ENCODE measurements at regions not wholly inside any gene's neighbourhood (a gene's known extent, or its start where the extent isn't known, plus 50 kb on each side); places are given as distances from the start of the nearest gene placed in this dataset.

- DNase-seq = no peak
Observed at GRCh38 chr6:147087641-147088040, 116.6 kb upstream of the STXBP5 start.

GRCh38 chr6:147088861-147089260 is 115.4 kb upstream of the STXBP5 start:
- no peak for DNase-seq

DNA sequence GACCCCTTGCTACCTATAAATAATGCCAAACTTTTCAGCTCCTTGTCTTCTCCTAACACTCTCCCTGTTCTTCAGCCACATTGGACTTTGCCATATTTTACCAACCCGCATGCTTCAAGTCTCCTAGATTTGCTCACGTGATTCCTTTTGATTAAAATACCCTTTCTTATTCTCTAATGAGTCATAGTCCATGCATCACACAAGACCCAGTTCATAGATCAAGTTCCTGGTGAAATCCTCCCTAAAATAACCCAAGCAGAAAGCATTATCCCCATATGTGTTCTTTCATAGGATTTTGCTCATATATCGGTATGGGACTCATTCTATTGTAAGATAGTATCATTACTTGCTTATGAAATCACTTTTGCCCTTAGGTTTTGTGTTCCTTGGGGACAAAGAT is 108.9 kb upstream of the STXBP5 start:
- DNase-seq = no peak

DNA sequence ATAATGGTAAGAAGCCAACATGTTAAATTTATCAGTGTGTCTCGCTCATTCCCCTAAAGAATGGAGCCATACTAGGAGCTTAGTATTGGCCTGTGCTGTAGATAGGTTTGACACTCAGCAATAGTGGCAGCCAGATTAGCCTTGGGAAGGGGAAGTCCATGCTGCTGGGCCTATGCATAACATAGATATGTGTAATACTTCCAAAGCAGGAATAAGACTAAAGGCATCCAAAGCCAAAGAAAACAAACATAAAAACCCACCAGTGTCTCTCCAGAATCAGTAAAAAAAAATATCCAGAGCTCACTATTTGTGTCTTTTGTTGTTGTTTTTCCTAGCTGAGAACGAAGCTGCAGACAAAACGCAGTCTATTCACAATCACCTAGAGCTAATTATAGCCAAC is 104.2 kb upstream of the STXBP5 start:
- DNase-seq = no peak

DNA sequence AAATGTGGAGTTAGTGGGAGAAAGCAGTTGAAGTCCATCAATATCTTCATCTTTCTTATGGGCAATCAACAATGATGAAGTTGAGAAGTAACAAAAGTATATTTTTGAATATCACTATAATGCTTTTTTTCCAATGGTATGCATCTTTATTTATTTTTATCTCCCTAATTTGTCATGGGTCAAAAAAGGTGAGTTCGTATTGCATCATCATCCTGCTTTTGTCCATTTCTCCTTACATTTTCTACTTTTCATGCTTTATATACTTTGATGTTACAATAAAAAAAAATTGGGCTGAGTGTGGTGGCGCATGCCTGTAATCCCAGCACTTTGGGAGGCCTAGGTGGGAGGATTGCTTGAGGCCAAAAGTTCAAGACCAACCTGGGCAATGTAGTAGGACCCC is 101.2 kb upstream of the STXBP5 start:
- no peak for DNase-seq

DNA sequence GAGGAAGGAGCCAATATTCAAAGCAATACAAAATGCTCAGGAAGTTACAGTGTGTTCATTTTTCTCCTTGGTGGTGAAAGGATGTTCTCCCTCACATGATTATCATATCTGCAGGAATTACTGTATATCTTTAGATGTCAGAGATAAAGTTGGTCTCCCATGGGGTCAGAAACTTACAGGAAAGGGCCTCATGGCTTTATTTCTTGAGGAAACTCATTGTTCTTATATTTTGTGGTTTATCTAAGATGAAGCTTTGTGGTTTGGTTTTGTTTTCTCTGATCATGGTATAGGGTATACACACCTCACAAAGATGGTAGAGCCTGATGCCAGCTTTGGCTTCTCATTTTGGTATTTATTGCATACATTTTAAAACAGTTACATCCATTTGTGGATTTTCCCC is 100.5 kb upstream of the STXBP5 start:
- DNase-seq = no peak

- DNase-seq = no peak
Observed at GRCh38 chr6:147105786-147106185, 98.4 kb upstream of the STXBP5 start.

DNA sequence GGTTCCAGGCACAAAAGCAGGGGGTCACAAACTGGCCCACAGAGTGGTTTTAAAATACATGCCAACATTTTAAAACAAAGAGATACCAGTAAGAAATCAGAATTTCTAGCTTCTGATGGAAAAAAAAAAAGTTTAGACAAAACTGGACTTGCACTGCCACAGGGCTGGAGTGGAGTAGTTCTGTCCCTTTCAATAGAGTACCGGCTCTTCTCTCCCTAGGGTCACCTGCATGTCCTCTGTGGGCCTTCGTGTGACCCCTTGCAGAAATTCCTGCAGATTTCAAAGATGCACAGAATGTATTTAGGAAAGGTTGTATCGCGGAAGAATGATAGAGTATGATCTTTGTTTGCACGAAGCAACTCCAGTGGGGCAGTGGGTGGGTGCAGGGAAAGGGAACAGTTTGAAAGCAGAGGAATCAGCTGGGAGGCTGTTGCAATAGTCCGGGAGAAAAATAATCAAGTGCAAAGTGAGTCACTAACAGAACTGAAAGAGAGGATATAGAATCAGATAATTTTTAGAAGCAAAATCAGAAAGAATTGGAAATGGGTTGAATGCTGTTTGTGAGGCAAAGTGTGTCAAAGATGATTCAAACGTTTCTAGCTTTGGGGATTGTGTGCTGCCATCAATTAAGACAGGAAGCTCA is 97.3 kb upstream of the STXBP5 start:
- DNase-seq = no peak

DNA sequence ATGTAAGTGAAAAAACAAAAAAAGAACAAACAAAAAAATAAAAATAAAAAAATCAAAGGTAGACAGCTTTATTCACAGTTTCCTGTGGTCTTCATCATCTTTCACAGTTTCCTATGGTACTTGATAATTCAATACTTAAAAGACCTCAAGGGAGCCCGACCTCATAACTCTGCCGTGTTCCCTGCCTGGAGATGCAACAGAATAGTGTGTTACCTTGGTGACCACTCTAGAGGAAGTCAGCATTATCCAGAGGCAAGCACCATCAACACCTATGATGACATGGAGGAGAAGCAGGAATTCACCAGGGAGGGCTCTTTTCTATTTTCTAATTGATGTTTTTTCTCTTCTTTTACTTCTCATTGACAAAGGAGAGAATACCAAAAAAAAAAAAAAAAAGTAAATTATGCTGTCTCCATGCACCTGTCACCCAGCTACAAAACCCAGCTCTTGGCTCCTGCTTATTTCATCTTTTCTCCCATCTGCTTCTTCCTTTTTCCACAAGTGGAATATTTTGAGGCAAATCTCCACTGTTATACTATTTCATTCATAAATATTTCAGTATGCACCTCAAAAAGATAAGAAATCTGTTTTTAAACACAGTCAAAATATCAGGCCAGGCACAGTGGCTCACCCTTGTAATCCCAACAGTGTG is 95.8 kb upstream of the STXBP5 start:
- no peak for DNase-seq

GRCh38 chr6:147109707-147110106 is 94.5 kb upstream of the STXBP5 start:
- DNase-seq = no peak

DNA sequence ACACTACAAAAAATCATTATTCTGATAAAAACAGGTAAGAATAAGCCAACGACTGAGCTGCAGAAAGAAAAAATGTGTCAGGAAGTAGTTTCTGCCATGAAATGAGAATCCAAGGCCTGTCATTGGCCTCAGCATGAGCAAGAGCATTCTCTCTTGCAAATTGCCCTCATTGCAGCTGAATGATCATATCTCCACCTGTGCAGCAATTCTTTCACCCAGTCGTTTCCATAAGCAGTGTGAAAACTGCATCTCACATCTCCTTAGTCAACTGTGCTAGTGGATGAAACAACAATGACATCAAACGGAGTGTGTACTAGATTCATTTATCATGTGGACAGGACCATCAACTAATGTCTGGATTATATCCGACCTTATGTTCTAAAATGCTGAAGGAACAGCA is 88.2 kb upstream of the STXBP5 start:
- DNase-seq = no peak

DNA sequence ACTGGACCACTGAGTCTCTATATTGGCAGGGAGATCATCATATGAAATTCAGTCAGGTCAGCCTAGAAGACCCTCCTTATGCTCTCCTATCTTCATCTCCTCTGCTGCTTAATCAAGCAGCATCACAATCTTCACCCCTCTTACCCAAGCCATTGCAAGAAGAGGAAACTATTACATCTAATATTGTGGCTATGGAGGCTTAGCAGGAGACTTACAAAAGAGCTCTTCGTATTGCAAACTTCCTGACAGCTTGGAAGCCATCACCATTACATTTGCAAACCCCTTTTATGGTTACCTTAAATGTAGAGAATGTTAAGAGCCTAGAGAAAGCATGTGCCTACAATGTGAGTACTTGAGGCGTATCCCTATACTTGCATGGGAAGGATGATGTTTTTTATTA is 87.2 kb upstream of the STXBP5 start:
- no peak for DNase-seq

DNA sequence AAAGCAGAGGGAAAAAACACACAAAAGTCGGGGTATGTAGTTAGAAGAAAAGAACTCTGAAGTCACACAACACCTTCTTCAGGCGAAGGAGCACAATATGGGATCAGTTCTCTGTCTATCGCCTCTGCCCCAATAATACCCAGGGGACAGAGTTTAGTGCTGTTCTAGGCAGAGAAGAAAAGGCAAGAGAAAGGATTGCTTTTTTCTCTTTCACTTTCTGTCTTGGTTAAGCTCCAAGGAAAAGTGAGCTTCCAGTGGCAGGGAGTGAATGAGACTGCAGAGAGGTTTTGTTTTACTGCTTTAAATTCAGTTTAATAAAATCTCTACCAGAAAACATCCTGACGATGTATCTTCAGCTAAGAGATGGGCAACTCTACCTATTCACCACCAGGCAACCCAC is 86.6 kb upstream of the STXBP5 start:
- DNase-seq = no peak

GRCh38 chr6:147119310-147119709 is 84.9 kb upstream of the STXBP5 start:
- DNase-seq = no peak

- no peak for DNase-seq
Observed at GRCh38 chr6:147122823-147123222, 81.4 kb upstream of the STXBP5 start.

GRCh38 chr6:147126618-147127022 is 77.6 kb upstream of the STXBP5 start:
- DNase-seq = no peak

DNA sequence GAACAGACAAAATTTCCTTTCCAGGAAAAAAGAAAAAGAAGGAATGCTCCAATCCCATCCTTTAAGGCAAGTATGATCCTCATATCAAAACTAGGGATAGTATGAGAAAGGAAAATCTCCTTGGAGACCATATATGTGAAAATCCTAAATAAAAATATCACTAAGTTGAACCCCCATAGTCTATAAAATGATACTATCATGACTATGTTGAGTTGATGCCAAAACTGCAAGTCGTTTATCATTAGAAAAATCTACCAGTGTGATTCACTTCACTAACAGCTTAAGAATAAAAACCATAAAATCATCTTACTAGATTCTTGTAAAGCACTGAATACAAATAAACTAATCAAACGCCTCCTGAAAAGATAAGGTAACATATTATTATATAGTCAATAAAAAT is 76.6 kb upstream of the STXBP5 start:
- no peak for DNase-seq

GRCh38 chr6:147128056-147128455 is 76.2 kb upstream of the STXBP5 start:
- DNase-seq = no peak

DNA sequence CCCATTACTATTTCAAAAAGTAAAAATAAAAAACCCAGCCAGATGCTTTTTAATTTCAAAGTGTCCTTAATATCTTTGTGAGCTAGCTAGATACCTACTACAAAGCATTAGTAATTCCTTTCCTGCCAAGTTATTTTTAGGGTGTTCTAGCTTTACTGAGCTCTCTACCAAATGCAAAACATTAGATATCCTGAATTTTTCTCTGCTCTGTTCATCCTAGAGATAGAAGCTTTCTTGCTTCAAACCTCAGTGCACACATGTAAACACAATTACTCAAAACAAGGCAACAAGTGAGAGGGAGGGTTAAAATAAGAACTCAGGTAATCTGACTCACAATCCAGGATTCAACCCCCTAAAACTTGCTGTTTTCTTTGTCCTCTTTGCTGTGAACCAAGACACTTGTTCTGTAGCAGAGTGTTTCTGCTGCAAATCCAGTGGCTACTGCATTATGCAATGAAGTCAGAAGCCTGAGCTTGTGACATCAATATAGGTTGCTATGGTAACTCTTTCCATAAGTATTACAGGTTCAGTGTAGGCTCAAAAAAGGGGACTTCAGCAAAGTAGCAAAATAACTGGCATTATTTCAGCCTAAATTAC is 72.6 kb upstream of the STXBP5 start:
- no peak for DNase-seq

- DNase-seq = no peak
Observed at GRCh38 chr6:147132889-147133288, 71.3 kb upstream of the STXBP5 start.

DNA sequence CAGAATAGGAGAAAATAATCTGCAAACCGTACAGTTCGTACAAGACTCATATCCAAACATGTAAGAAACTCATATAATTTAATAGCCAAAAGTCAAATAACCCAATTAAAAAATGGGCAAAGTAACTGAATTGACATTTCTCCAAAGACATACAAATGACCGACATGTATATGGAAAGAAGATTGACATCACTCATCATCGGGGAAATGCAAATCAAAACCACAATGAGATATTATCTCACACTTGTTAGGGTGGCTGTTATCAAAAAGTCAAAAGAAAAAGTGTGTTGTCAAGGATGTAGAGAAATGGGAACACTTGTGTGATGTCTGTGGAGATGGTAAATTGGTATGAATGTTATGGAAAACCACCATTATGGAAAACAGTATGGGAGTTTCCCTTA is 70.5 kb upstream of the STXBP5 start:
- no peak for DNase-seq

GRCh38 chr6:147135211-147135681 is 69.0 kb upstream of the STXBP5 start:
- peak; percentile 43 for DNase-seq

GRCh38 chr6:147136057-147136456 is 68.2 kb upstream of the STXBP5 start:
- DNase-seq = no peak

DNA sequence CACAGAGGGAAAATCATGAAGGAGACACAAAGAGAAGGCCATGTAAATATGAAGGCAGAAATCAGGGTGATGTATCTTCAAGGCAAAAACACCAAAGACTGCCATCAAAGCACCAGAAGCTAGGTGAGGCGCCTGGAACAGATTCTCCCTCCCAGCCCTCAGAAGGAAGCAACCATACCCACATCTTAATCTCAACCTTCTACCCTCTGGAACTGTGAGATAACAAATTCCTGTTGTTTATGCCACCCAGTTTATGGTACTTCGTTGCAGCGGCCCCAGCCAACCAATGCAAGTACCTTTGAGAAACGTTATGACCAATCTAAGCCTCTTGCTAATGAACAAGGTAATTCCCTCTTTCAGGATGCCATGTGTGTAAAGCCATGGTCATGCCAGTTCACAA is 66.2 kb upstream of the STXBP5 start:
- no peak for DNase-seq

DNA sequence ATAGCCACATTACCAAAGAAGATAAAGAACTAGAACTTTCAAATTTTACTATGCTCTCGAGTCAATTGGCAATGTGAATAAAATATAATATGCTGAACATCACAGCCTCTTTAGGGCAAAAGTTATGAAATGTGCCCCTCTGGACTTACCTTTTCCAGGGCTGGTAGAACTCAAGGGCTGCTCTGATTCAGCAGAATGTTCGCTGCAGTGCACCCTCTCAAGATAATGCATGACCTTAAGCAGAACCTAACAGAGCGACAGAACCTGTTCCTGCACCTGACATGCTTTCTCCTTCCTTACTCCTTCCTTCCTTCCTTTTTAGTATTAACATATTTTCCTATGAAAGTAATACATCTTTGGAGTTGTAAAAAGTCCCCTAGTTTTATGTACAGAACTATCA is 65.4 kb upstream of the STXBP5 start:
- DNase-seq = no peak

All from NCI-H2029 treated with DMSO at 0.1 percent for 48 hours (cell line).